HG02885 (cell line): ENCODE measurements at regions not wholly inside any gene's neighbourhood (a gene's known extent, or its start where the extent isn't known, plus 50 kb on each side); places are given as distances from the start of the nearest gene placed in this dataset.

Experiments used
- ATAC-seq: cut with Tn5 transposase; IDR thresholded peaks from one replicate; pipeline ENCODE4 v1.9.1; 2021; ENCODE audit warnings: mild to moderate bottlenecking; ENCODE audit not compliant: unreplicated experiment, poor library complexity

DNA sequence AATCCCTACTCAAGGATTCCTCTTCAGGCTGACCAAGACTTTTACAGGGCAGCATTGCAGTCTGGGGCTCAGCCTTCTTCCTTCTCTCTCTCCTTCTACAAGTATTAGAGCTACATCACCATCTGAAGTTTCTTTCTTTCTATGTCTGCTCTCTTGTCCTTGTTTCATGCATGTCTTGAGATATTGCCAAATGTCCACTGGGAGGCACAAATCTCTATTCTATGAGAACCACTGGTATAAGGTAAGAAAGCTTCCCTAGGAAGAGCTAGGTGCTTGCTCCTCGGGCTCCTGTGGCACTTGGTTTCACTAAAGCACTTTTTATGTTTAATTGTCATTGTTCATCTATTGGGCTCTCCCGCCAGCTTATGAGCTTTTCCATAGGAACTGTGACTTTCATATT lies 289.2 kb upstream of the PCSK5 start:
- no peak for ATAC-seq

- no peak for ATAC-seq
Observed at GRCh38 chr9:75602060-75602459, 288.4 kb upstream of the PCSK5 start.

GRCh38 chr9:75604661-75605060 lies 285.8 kb upstream of the PCSK5 start:
- ATAC-seq = no peak

DNA sequence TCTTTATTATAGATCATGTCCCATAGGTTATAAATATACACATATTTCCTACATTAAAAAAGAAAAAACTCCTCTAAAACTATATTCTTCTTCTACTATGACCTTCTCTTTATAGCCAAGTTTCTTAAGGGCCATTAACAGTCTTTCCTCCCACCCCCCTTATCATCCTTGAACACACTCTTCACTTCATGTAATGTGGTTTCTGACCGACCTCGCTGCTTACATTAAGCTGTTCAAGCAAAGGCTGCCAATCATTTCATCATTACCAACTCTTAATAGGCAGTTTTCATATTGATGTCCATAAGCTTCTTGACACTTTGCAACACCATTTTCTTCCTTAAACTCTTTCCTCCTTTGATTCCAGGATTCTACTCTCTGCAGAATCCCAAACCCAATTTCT lies 283.0 kb upstream of the PCSK5 start:
- no peak for ATAC-seq

DNA sequence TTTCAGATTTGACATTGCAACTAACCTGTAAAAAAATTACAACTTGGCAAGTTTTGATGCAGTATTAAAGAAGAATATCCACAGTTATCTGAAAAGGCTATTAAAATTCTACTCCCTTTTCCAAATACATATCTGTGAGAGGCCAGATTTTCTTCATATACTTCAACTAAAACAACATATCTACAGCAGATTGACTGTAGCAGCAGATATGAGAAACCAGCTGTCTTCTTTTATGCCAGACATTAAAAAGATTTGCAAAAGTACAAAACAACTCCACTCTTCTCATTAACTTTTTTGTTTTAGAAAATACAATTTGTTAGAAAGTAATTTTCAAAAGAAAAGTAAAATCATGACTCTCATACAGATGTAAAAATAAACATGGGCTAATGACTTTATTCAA lies 281.1 kb upstream of the PCSK5 start:
- no peak for ATAC-seq

DNA sequence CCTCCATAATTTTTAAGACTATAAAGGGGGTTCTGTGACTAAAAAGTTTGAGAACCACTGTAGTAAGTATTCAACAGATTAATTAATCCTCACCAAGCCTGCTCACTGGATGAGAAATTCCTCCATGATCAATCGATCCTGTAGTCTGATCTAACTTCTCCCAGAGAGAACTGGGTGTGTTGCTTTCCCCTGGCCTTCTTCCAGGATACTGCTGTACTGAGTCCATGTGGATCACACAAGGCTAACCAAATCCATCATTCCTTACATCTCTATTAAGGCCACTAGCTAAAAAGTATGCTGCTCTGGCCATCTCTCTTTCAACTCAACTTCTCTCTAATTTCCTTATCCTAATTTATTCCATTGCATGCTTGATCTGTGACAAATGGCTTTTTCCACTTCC lies 280.2 kb upstream of the PCSK5 start:
- no peak for ATAC-seq

DNA sequence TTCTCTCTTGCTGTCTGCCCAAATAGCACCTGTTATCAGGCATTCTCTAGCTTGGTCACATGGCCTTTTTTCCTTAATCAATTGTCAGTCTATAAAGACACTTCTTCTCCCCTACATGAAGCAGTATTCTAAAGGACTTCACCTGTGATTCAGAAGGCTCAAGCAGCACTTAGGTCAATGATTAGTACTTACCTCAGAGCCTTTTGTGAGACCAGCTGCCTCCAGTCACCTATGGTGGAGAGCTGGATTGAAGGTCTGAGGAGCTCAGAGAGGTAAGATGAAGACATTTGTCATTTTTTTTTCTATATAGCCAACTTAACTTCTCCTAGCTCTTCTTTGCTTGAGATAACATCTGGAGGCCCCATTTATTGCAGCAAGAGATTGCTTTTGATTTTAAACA lies 278.3 kb upstream of the PCSK5 start:
- ATAC-seq = no peak

- ATAC-seq = no peak
Observed at GRCh38 chr9:75612754-75613153, 277.7 kb upstream of the PCSK5 start.

- ATAC-seq = no peak
Observed at GRCh38 chr9:75615284-75615683, 275.2 kb upstream of the PCSK5 start.

- no peak for ATAC-seq
Observed at GRCh38 chr9:75616052-75616451, 274.4 kb upstream of the PCSK5 start.

DNA sequence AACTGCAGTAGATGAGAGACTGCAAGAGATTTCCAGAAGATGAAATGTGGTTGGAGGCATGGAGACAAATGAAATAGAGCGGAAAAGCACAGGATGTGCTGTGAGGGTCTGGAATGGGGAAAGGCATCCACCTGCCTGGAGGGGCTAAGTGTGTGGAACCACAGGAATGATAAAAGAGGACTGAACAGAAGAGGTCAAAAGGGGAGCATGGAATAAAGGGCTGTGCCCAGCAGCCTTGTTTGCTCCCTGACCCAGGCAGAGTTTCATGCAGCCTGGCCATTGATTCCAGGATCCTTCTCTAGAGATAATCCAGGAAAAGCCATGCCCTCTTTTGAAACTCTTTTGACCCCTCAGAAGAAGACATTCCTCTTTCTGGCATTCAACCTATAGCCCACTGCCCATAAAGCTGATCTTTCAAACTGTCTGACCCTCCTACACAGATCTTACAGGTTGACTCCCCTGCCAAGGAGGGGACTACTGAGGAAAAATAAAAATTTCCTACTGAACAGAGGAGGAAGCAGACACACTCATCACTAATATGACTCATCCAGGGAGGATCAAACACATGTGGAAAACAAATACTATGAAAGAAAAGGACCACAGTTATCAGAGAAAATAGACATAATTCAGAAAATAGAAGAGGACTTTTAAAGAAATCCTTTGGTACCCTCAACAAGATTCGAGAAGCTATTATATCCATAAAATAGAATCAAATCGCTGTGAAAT lies 273.5 kb upstream of the PCSK5 start:
- no peak for ATAC-seq

- no peak for ATAC-seq
Observed at GRCh38 chr9:75623462-75623861, 267.0 kb upstream of the PCSK5 start.

DNA sequence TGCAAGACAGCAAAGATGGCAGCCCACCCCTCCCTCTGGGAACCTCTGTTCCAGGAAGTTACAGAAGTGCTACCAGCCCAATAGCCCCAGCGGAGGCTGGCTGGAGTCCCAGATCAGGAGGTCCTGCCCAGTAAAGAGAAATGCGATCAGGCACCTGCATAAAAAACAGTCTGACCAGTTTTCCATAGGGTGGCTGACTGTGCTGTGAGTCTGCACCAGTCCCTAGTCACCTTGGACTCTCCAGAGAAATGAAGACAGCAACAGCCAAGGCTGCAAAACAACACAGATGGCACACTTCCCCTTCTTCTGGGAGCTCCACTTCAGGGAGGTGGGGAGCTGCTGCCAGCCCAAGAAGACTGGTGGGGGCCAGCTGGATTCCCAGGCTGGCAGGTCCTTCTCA lies 265.5 kb upstream of the PCSK5 start:
- no peak for ATAC-seq

DNA sequence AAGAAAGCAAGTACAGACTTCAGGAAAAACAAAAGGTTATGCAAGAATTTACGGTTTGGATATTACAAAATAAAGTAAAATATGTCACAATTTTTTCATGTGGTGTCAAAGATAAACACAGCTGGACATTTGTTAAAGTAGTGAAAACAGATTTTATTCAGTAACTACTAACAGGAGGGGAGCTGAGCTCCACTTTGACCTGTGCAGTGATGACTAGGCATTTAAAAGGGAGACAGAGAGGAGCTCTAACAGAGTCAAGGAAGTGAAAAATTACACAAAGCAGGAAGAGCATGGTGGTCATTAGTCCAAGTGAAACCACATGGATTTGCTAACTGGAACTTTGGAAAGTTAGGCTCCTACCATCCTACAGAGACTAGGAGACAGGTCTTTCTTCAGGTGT lies 263.6 kb upstream of the PCSK5 start:
- ATAC-seq = no peak

DNA sequence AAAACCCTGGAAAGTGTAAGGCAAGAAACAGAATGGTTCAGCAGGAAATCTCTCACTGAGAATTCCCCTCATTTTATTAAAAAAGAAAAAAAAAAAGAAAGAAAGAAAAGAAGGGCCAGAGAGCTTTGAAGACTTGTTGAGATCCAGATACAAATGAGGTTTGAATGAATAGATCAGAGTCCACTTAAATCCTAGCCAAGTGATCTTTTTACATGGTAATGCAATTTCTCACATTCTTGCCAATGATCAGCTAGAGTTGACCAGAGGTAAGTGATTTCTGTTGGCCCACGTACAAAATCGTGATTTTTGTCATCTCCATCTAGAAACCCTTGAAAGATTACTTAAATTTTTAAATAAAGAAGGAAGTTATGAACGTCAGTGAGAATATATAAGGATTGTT lies 261.5 kb upstream of the PCSK5 start:
- no peak for ATAC-seq

DNA sequence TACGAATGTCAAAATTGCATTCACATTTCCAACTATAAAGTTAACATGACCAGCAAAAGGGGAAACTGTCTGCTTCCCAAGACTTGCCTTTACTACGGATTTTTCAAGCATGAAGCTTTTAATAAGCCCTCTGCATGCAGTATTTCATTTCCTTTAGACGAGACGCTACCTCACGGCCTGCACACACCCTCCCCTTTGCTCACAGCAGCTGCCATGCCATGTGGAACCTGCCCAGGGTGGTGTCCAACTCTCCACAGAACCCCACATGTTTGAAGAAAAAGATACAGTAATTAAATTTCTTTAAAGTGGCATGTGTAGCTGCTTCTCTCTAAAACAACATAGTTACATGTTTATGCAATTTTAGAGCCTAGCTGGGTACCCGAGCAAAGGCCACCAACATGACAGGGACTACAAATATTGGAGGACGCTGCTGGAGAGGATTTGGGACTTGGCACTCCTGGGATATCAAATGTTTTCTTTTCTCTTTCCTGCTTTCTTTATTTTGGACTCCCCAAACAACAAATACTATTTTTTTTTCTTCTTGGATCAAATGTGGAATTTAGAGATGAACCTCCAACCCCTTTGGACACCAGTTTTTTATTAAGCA lies 256.9 kb upstream of the PCSK5 start:
- no peak for ATAC-seq

GRCh38 chr9:75636427-75637045 lies 253.9 kb upstream of the PCSK5 start:
- no peak for ATAC-seq

DNA sequence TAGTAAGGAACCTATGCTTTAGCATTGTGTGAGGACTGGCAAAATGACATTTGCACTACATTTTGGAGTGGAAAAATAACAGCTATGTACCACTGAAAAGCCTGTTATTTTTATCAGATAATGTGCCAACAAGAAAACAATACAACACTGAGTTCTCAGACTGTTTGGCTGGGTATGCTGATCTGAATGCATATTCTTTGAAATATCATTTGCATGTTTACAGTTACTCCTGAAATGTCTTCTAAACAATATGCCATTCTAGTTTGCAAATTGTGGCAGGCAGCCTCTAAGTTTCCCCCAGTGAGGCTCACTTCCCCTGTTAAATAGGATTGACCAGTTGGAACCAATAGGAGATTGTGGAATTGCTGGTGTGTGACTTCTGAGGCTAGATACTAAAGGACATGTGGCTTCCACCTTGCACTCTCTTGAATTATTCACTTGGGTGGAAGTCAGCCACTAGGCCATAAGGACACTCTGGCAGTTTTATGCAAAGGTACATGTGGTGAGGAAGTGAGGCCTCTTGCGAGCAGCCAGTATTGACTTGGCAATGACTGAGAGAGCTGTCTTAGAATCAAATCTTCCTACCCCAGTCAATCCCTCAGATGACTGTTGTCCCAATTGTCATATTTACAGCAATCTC lies 250.4 kb upstream of the PCSK5 start:
- ATAC-seq = no peak

- ATAC-seq = no peak
Observed at GRCh38 chr9:75642522-75642921, 248.0 kb upstream of the PCSK5 start.

DNA sequence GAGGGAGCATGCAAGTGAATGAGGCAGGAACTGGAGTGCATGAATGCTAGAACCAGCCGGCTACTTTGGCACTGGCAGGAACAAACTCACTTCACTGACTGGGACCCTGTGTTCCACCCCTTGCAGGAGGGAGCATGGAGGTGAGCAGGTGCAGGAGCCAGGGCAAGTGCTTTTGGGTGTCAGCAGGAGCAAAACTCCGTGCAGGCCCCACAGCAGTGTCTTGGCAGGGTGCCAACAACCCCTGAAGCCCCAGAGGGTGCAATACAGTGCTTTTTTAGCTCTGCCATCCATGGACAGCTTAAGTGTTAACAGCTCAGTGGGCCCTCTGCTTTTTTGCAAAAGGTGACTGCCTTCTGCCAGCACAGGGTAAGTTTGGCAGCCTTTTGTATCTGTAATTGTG lies 245.8 kb upstream of the PCSK5 start:
- no peak for ATAC-seq

GRCh38 chr9:75648034-75648433 lies 242.4 kb upstream of the PCSK5 start:
- no peak for ATAC-seq
